Neural cell (in vitro differentiated cells): ENCODE measurements at regions not wholly inside any gene's neighbourhood (a gene's known extent, or its start where the extent isn't known, plus 50 kb on each side); places are given as distances from the start of the nearest gene placed in this dataset.

ENCODE experiments used
- H2AFZ ChIP-seq: fragments of 200-600, 300-800 bp; sonication (generic), shearing (Covaris generic); 2 replicates; pipeline ENCODE4 v1.6.0; 2014; ENCODE audit warnings: low read depth, mild to moderate bottlenecking, antibody characterized with exemption, low read length, moderate library complexity
- H3F3A ChIP-seq: fragments of 200-600 bp; shearing (Covaris generic); 2 replicates; pipeline ENCODE4 v1.6.1; 2016; ENCODE audit warnings: mild to moderate bottlenecking, moderate library complexity, mixed read lengths, antibody characterized with exemption, low read length; ENCODE audit not compliant: insufficient read depth, poor library complexity, severe bottlenecking
- H3K27ac ChIP-seq: fragments of 200-600, 300-800 bp; sonication (generic), shearing (Covaris generic); 2 replicates; pipeline ENCODE4 v1.5.1; 2014; ENCODE audit warnings: mild to moderate bottlenecking, low read length, moderate library complexity
- H3K27me3 ChIP-seq: fragments of 300-800, 200-600 bp; sonication (generic), shearing (Covaris generic); 2 replicates; pipeline ENCODE4 v1.6.0; 2014; ENCODE audit warnings: mild to moderate bottlenecking, low read depth, low read length, moderate library complexity; ENCODE audit not compliant: insufficient read depth
- H3K36me3 ChIP-seq: fragments of 300-800, 200-600 bp; sonication (generic), shearing (Covaris generic); 2 replicates; pipeline ENCODE4 v1.5.1; 2014; ENCODE audit warnings: mild to moderate bottlenecking, antibody characterized with exemption, low read length, moderate library complexity; ENCODE audit not compliant: insufficient read depth
- H3K4me2 ChIP-seq: fragments of 300-800, 200-600 bp; sonication (generic), shearing (Covaris generic); 2 replicates; pipeline ENCODE4 v1.6.0; 2014; ENCODE audit warnings: mild to moderate bottlenecking, low read length
- H3K4me3 ChIP-seq: fragments of 300-800, 200-600 bp; sonication (generic), shearing (Covaris generic); 2 replicates; pipeline ENCODE4 v1.5.1; 2014; ENCODE audit warnings: mild to moderate bottlenecking, low read length, moderate library complexity
- H3K79me2 ChIP-seq: fragments of 200-600 bp; shearing (Covaris generic); replicated peaks from 2 replicates; pipeline ENCODE4 v1.6.0; 2014; ENCODE audit warnings: mild to moderate bottlenecking, low read length, moderate library complexity; ENCODE audit not compliant: insufficient read depth
- H3K9ac ChIP-seq: fragments of 300-800, 200-600 bp; sonication (generic), shearing (Covaris generic); 2 replicates; pipeline ENCODE4 v1.6.1; 2016; ENCODE audit warnings: mild to moderate bottlenecking, low read length, mixed read lengths
- H3K9me2 ChIP-seq: fragments of 200-600 bp; shearing (Covaris generic); 2 replicates; pipeline ENCODE4 v1.6.1; 2016; ENCODE audit warnings: mild to moderate bottlenecking, low read length, mixed read lengths; ENCODE audit not compliant: insufficient read depth
- H3K9me3 ChIP-seq: fragments of 200-600, 300-800 bp; sonication (generic), shearing (Covaris generic); 2 replicates; pipeline ENCODE4 v1.6.1; 2016; ENCODE audit warnings: mild to moderate bottlenecking, mixed run types, low read length, moderate library complexity, mixed read lengths
- H4K20me1 ChIP-seq: fragments of 200-600 bp; shearing (Covaris generic); 2 replicates; pipeline ENCODE4 v1.6.1; 2016; ENCODE audit warnings: mild to moderate bottlenecking, mixed run types; ENCODE audit not compliant: insufficient read depth
- EP300 ChIP-seq: fragments of 450-650 bp; conservative IDR thresholded peaks from 2 replicates; pipeline ENCODE4 v1.6.1; 2014; ENCODE audit warnings: antibody characterized with exemption, mild to moderate bottlenecking, moderate library complexity; ENCODE audit not compliant: poor library complexity, severe bottlenecking
- EZH2 ChIP-seq: fragments of 200-600, 300-800 bp; shearing (Covaris generic), sonication (generic); IDR thresholded peaks from 2 replicates; pipeline ENCODE4 v1.6.1; 2014; ENCODE audit warnings: antibody characterized with exemption, low read length, borderline replicate concordance, mild to moderate bottlenecking; ENCODE audit not compliant: insufficient read depth, poor library complexity, severe bottlenecking
- MXI1 ChIP-seq: fragments of 450-650 bp; conservative IDR thresholded peaks from 2 replicates; pipeline ENCODE4 v1.6.1; 2014; ENCODE audit warnings: antibody characterized with exemption, mild to moderate bottlenecking; ENCODE audit not compliant: poor library complexity, severe bottlenecking
- POLR2AphosphoS5 ChIP-seq: IDR thresholded peaks from 2 replicates; pipeline ENCODE4 v1.6.1; 2012
- RAD21 ChIP-seq: fragments of 450-650 bp; conservative IDR thresholded peaks from 2 replicates; pipeline ENCODE4 v1.6.1; 2014; ENCODE audit warnings: antibody characterized with exemption, mild to moderate bottlenecking, moderate library complexity
- SMC3 ChIP-seq: fragments of 450-650 bp; conservative IDR thresholded peaks from 2 replicates; pipeline ENCODE4 v1.6.1; 2014; ENCODE audit warnings: antibody characterized with exemption, mild to moderate bottlenecking, moderate library complexity; ENCODE audit not compliant: poor library complexity
- TAF1 ChIP-seq: IDR thresholded peaks from 2 replicates; pipeline ENCODE4 v1.6.1; 2012; ENCODE audit warnings: low read depth
- TF ChIP-seq, protein P1 (sequence below): fragments of 450-650 bp; IDR thresholded peaks from 2 replicates; pipeline ENCODE4 v1.5.1; 2014; ENCODE audit warnings: antibody characterized with exemption, mild to moderate bottlenecking, moderate library complexity; ENCODE audit not compliant: poor library complexity, severe bottlenecking
- TF ChIP-seq, protein P2 (sequence below): IDR thresholded peaks from 2 replicates; pipeline ENCODE4 v1.6.1; 2012; ENCODE audit warnings: borderline replicate concordance

DNA sequence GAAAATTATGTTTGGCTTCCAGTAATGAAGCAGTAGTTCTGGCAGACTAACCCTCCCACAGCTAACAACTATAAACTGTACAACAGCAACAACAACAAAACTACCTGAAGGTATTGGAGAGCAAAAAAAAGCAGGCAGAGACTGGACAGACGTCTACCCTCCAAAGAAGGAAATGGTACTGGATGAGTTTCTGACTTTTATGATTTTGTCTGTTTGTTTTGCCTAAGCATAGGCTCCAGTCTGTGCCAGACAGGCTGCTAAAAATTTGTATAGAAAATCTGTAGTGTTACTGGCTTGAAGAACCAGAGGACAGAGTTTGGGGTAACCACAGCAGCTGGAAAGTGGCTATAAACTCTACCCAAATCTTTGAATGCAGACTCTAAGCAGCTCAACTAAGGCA lies 131.3 kb downstream of the SLC25A47 start:
- Histone ChIP-seq H3K9me3 (no peaks in the 10 kb centered on the region), H3K9ac (no peak overlapping the region), H3K27ac (no peak overlapping the region), H3F3A (no peaks in the 10 kb centered on the region), H3K4me2 (no peak overlapping the region), H3K4me3 (no peak overlapping the region), H4K20me1 (no peaks in the 10 kb centered on the region), H2AFZ (no peak overlapping the region), H3K9me2 (no peaks in the 10 kb centered on the region), H3K36me3 (no peaks in the 10 kb centered on the region), H3K79me2 (no peaks in the 10 kb centered on the region), H3K27me3 (no peaks in the 10 kb centered on the region)
- no peak for TF ChIP-seq MXI1
- TF ChIP-seq POLR2AphosphoS5 = no peak
- no peak for TF ChIP-seq SMC3
- TF ChIP-seq EP300 = no peak
- TF ChIP-seq, protein P1, sequence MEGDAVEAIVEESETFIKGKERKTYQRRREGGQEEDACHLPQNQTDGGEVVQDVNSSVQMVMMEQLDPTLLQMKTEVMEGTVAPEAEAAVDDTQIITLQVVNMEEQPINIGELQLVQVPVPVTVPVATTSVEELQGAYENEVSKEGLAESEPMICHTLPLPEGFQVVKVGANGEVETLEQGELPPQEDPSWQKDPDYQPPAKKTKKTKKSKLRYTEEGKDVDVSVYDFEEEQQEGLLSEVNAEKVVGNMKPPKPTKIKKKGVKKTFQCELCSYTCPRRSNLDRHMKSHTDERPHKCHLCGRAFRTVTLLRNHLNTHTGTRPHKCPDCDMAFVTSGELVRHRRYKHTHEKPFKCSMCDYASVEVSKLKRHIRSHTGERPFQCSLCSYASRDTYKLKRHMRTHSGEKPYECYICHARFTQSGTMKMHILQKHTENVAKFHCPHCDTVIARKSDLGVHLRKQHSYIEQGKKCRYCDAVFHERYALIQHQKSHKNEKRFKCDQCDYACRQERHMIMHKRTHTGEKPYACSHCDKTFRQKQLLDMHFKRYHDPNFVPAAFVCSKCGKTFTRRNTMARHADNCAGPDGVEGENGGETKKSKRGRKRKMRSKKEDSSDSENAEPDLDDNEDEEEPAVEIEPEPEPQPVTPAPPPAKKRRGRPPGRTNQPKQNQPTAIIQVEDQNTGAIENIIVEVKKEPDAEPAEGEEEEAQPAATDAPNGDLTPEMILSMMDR = no peak
- TF ChIP-seq EZH2 = no peak
- no peak for TF ChIP-seq TAF1
- TF ChIP-seq, protein P2, sequence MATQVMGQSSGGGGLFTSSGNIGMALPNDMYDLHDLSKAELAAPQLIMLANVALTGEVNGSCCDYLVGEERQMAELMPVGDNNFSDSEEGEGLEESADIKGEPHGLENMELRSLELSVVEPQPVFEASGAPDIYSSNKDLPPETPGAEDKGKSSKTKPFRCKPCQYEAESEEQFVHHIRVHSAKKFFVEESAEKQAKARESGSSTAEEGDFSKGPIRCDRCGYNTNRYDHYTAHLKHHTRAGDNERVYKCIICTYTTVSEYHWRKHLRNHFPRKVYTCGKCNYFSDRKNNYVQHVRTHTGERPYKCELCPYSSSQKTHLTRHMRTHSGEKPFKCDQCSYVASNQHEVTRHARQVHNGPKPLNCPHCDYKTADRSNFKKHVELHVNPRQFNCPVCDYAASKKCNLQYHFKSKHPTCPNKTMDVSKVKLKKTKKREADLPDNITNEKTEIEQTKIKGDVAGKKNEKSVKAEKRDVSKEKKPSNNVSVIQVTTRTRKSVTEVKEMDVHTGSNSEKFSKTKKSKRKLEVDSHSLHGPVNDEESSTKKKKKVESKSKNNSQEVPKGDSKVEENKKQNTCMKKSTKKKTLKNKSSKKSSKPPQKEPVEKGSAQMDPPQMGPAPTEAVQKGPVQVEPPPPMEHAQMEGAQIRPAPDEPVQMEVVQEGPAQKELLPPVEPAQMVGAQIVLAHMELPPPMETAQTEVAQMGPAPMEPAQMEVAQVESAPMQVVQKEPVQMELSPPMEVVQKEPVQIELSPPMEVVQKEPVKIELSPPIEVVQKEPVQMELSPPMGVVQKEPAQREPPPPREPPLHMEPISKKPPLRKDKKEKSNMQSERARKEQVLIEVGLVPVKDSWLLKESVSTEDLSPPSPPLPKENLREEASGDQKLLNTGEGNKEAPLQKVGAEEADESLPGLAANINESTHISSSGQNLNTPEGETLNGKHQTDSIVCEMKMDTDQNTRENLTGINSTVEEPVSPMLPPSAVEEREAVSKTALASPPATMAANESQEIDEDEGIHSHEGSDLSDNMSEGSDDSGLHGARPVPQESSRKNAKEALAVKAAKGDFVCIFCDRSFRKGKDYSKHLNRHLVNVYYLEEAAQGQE = no peak
- no peak for TF ChIP-seq RAD21

DNA sequence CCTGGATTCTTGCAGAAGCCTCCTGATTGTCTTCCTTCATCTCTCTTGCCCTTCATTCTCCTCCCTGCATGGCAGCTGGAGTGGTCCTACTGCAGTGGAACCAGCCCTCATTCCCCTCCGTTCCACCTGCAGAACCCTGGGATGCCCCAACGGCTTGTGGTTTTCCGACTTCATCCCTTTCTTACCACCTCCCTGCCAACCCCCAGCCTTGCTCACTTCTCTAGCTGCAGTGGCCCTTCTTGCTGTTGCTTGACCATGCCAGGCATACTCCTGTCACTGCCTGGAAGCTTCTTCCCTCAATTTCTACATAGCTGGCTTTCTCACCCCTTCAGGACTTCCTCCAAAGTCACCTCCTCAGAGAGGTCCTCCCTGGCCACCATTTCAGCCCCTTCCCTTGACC lies 123.3 kb downstream of the BEGAIN start:
- H3K9ac ChIP-seq = no peak overlapping the region
- H3F3A ChIP-seq = no peaks in the 10 kb centered on the region
- no peaks in the 10 kb centered on the region for H3K79me2 ChIP-seq
- H3K4me3 ChIP-seq = no peak overlapping the region
- no peak for TF ChIP-seq TAF1
- no peak for TF ChIP-seq EZH2
- no peak for TF ChIP-seq MXI1
- TF ChIP-seq SMC3 = no peak
- TF ChIP-seq RAD21 = no peak
- TF ChIP-seq, protein P2 = no peak
- TF ChIP-seq, protein P1 = no peak
- no peak for TF ChIP-seq POLR2AphosphoS5
- no peak for TF ChIP-seq EP300
- H3K9me3 ChIP-seq = no peaks in the 10 kb centered on the region
- H2AFZ ChIP-seq = no peak overlapping the region
- no peak overlapping the region for H3K4me2 ChIP-seq
- H3K9me2 ChIP-seq = no peaks in the 10 kb centered on the region
- no peaks in the 10 kb centered on the region for H3K36me3 ChIP-seq
- no peaks in the 10 kb centered on the region for H4K20me1 ChIP-seq
- no peaks in the 10 kb centered on the region for H3K27me3 ChIP-seq
- H3K27ac ChIP-seq = no peak overlapping the region
